Lower lobe of right lung (tissue), 2 donors: ENCODE measurements at regions not wholly inside any gene's neighbourhood (a gene's known extent, or its start where the extent isn't known, plus 50 kb on each side); places are given as distances from the start of the nearest gene placed in this dataset.

Experiments
- ATAC-seq, 2 donors: fragments of 200-7000 bp; cut with Tn5 transposase; one replicate each; pipeline ENCODE4 v1.9.1; 2020 to 2022; ENCODE audit warnings: mild to moderate bottlenecking in 2 of 2, moderate library complexity in 2 of 2
- DNase-seq: peaks from one replicate; pipeline ENCODE4 v3.0.0-alpha.2; 2020
- H3K27ac ChIP-seq: fragments of 200-600 bp; one replicate; pipeline ENCODE4 v1.8.0; 2022
- H3K27me3 ChIP-seq: fragments of 200-600 bp; one replicate; pipeline ENCODE4 v1.8.0; 2022; ENCODE audit warnings: low read depth
- H3K36me3 ChIP-seq: fragments of 200-600 bp; one replicate; pipeline ENCODE4 v1.8.0; 2022; ENCODE audit warnings: mild to moderate bottlenecking
- H3K4me1 ChIP-seq: fragments of 200-600 bp; one replicate; pipeline ENCODE4 v1.8.0; 2022
- H3K4me3 ChIP-seq: fragments of 200-600 bp; one replicate; pipeline ENCODE4 v1.8.0; 2022; ENCODE audit warnings: mild to moderate bottlenecking
- H3K9me3 ChIP-seq: fragments of 200-600 bp; one replicate; pipeline ENCODE4 v1.8.0; 2022
- intact Hi-C: fragments of 100-400 bp; cut with DNase I; formaldehyde crosslinking; loops from one replicate; pipeline ENCODE4 v1.11.0; 2022
- TF ChIP-seq, protein P1 (sequence below): fragments of 200-600 bp; IDR thresholded peaks from one replicate; pipeline ENCODE4 v1.8.0; 2022; ENCODE audit warnings: antibody characterized with exemption, mild to moderate bottlenecking
- donor health status: DM: no; HTN: yes; CAD: no; lungs with severe emphysema.

DNA sequence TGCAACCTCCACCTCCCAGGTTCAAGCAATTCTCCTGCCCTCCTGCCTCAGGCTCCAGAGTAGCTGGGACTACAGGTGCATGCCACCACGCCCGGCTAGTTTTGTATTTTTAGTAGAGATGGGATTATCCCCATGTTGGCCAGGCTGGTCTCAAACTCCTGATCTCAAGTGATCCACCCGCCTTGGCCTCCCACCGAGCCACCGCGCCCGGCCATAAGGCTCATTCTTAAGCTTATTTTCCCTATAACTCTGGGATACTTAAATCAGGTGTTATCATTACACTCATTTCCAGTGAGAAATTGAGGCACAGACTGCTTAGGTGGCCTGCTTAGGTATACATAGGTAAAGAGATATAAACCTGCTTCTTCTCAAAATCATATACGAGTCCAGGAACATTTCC, 188.3 kb upstream of the MTNR1B start:
- Histone ChIP-seq H3K27ac (no peak overlapping the region), H3K27me3 (no peaks in the 10 kb centered on the region), H3K9me3 (no peaks in the 10 kb centered on the region), H3K36me3 (no peaks in the 10 kb centered on the region), H3K4me3 (no peak overlapping the region), H3K4me1 (no peaks in the 10 kb centered on the region)
- ATAC-seq (no peak), DNase-seq (no peak)
- intact Hi-C loops: no loop called here
- TF ChIP-seq, protein P1, sequence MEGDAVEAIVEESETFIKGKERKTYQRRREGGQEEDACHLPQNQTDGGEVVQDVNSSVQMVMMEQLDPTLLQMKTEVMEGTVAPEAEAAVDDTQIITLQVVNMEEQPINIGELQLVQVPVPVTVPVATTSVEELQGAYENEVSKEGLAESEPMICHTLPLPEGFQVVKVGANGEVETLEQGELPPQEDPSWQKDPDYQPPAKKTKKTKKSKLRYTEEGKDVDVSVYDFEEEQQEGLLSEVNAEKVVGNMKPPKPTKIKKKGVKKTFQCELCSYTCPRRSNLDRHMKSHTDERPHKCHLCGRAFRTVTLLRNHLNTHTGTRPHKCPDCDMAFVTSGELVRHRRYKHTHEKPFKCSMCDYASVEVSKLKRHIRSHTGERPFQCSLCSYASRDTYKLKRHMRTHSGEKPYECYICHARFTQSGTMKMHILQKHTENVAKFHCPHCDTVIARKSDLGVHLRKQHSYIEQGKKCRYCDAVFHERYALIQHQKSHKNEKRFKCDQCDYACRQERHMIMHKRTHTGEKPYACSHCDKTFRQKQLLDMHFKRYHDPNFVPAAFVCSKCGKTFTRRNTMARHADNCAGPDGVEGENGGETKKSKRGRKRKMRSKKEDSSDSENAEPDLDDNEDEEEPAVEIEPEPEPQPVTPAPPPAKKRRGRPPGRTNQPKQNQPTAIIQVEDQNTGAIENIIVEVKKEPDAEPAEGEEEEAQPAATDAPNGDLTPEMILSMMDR: no peak

DNA sequence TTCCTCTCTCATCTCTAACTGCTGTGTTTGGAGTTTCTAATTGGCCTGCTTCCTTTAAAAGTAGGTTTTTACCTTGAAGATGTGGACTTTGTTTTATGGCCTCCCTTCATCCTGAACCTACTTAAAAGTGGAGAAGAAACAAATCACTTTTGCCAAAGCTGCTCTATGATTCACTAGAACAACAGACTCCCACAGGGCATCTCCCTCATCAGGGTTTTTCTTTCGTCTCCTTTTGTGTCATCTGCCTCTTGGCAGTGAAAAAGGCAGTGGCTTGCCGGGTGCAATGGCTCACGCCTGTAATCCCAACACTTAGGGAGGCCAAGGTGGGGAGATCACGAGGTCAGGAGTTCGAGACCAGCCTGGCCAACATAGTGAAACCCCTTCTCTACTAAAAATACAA, 186.6 kb upstream of the MTNR1B start:
- no peak for ATAC-seq
- no peaks in the 10 kb centered on the region for H3K9me3 ChIP-seq
- intact Hi-C loops: no loop called here
- H3K27me3 ChIP-seq: no peaks in the 10 kb centered on the region
- no peaks in the 10 kb centered on the region for H3K4me1 ChIP-seq
- H3K36me3 ChIP-seq: no peaks in the 10 kb centered on the region
- TF ChIP-seq, protein P1: no peak
- no peak overlapping the region for H3K27ac ChIP-seq
- H3K4me3 ChIP-seq: no peak overlapping the region
- DNase-seq: no peak

DNA sequence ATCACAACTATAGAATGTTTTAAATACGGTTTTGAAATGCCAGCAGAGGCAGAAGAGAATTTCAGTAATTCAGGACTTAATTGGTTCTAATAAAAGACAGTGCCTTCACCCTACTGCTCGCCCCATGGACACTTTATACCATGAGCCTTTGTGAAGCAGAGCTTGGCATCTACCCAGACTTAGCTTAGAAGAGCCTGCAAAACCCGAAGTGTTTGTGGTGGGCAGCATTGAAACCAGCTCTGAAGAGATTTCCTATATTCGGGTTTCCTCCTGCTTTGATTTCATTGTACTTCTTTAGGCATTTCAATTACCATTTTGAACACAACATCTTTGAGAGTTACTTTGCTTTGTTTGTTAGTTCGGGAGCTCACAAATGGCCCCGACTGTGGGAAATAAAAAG, 185.1 kb upstream of the MTNR1B start:
- H3K27ac ChIP-seq: no peak overlapping the region
- no peak overlapping the region for H3K4me3 ChIP-seq
- DNase-seq (no peak), ATAC-seq (no peak)
- no peaks in the 10 kb centered on the region for H3K9me3 ChIP-seq
- intact Hi-C loops: no loop called here
- no peaks in the 10 kb centered on the region for H3K4me1 ChIP-seq
- TF ChIP-seq, protein P1: no peak
- H3K27me3 ChIP-seq: no peaks in the 10 kb centered on the region
- no peaks in the 10 kb centered on the region for H3K36me3 ChIP-seq

DNA sequence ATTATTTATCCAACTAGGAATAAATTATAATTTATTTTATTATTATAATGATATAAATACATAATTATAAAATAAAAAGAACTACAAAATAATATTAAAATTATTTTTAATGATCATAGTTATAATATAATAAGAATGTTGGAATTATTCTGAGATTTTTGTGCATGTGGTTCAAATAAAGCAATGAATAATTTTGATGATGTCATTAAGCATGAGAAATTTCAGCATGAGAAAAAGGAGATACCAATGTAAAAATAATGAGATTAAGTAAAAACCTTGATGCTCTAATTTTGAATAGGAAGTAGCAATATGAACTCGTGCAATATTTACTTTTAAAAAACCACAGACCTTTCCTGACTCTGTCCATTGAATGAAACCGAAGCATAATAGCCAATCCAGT, 181.8 kb upstream of the MTNR1B start:
- intact Hi-C loops: no loop called here
- no peak overlapping the region for H3K4me3 ChIP-seq
- no peaks in the 10 kb centered on the region for H3K9me3 ChIP-seq
- TF ChIP-seq, protein P1: no peak
- no peaks in the 10 kb centered on the region for H3K27me3 ChIP-seq
- DNase-seq (no peak), ATAC-seq (no peak)
- H3K27ac ChIP-seq: no peak overlapping the region
- H3K36me3 ChIP-seq: no peaks in the 10 kb centered on the region
- H3K4me1 ChIP-seq: no peaks in the 10 kb centered on the region

DNA sequence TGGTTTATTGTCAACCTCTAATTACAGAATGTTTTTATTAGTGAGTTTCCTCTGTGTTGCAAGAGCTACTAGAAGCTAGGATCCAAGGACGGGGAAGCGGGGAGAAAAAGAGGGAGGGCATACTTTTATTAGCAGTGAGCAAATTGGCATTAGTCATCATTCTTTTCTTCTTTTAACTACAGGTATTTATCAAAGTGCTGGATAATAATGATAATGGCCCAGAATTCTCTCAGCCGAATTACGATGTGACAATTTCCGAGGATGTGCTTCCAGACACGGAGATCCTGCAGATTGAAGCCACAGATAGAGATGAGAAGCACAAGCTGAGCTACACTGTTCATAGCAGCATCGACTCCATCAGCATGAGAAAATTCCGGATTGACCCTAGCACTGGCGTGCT, 179.7 kb upstream of the MTNR1B start:
- intact Hi-C loops: no loop called here
- Histone ChIP-seq H3K36me3 (no peaks in the 10 kb centered on the region), H3K27ac (no peak overlapping the region), H3K4me1 (no peaks in the 10 kb centered on the region), H3K27me3 (no peaks in the 10 kb centered on the region), H3K9me3 (no peaks in the 10 kb centered on the region), H3K4me3 (no peak overlapping the region)
- DNase-seq: no peak
- TF ChIP-seq, protein P1: no peak
- ATAC-seq: no peak

DNA sequence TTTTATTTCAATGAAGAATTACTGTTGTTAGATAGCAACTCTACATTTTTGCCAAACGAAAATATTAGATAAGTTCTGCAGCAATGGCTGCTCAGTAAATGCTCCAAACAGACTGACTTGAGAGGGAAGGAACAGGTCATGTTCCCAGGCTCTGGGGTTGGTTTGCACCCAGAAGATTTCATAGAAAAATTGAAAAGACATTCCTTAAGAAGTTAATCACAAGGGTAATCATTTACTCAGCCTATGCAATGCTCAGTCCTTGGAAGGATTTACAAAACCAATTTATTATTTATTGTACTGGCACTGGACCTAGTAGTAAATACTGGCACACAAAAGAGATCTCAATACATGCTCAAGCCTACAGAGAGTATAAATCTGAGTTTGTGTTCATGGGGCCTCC, 179.1 kb upstream of the MTNR1B start:
- no peaks in the 10 kb centered on the region for H3K4me1 ChIP-seq
- DNase-seq (no peak), ATAC-seq (no peak)
- no peak overlapping the region for H3K27ac ChIP-seq
- H3K9me3 ChIP-seq: no peaks in the 10 kb centered on the region
- no peaks in the 10 kb centered on the region for H3K27me3 ChIP-seq
- intact Hi-C loops: no loop called here
- no peak overlapping the region for H3K4me3 ChIP-seq
- H3K36me3 ChIP-seq: no peaks in the 10 kb centered on the region
- TF ChIP-seq, protein P1: no peak
